LNCAP (cell line): ENCODE measurements at regions not wholly inside any gene's neighbourhood (a gene's known extent, or its start where the extent isn't known, plus 50 kb on each side); places are given as distances from the start of the nearest gene placed in this dataset.

ENCODE experiments used
- CTCF ChIP-seq: fragments of 450-650 bp; IDR thresholded peaks from 2 replicates; pipeline ENCODE4 v1.5.1; 2017; ENCODE audit warnings: mild to moderate bottlenecking

- no peak for TF ChIP-seq CTCF
Observed at GRCh38 chr10:53749439-53749838, 976.9 kb upstream of the MBL2 start.

GRCh38 chr10:53748319-53748718 is 975.7 kb upstream of the MBL2 start:
- no peak for TF ChIP-seq CTCF

GRCh38 chr10:53744746-53745145 is 972.2 kb upstream of the MBL2 start:
- TF ChIP-seq CTCF: no peak

GRCh38 chr10:53744176-53744575 is 971.6 kb upstream of the MBL2 start:
- no peak for TF ChIP-seq CTCF

- no peak for TF ChIP-seq CTCF
Observed at GRCh38 chr10:53737132-53737531, 964.5 kb upstream of the MBL2 start.

GRCh38 chr10:53726921-53727320 is 954.3 kb upstream of the MBL2 start:
- TF ChIP-seq CTCF: no peak

- no peak for TF ChIP-seq CTCF
Observed at GRCh38 chr10:53724581-53724980, 952.0 kb upstream of the MBL2 start.

- TF ChIP-seq CTCF: no peak
Observed at GRCh38 chr10:53719658-53720057, 947.1 kb upstream of the MBL2 start.
